ENCODE measurements at regions not wholly inside any gene's neighbourhood (a gene's known extent, or its start where the extent isn't known, plus 50 kb on each side); places are given as distances from the start of the nearest gene placed in this dataset.

DNA sequence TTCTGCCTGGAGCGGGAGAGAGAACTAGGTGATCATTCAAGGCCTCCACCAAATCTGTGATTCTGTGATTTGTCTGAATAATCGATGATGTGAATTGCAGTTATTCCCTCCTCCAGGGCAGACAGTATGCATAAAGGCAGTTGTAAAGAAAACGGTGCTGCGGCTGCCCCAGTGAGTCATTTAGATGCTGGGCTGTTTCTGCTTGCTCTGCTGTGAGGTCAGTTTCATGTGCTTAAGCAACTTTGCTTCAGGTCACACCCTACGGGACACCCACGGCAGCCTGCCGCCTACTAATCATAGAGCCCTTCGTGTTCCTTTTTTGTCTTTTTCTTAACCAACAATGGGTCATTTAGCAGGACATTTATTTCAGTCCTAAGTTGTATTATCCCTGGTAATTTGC, 158.1 kb upstream of the PITRM1 start:
- TF ChIP-seq CTCF (IDR thresholded peaks at IDR 0.05) (no peak), POLR2A (IDR thresholded peaks at IDR 0.05) (no peak)

Measured in heart left ventricle (tissue), 13 donors.